MM.1S (cell line): ENCODE measurements at regions not wholly inside any gene's neighbourhood (a gene's known extent, or its start where the extent isn't known, plus 50 kb on each side); places are given as distances from the start of the nearest gene placed in this dataset.

Experiments used
- DNase-seq: peaks from one replicate; pipeline ENCODE4 v3.0.0-alpha.2; 2015
- H2AFZ ChIP-seq: fragments of 300-600 bp; sonication (generic); 2 replicates; pipeline ENCODE4 v1.6.0; 2016; ENCODE audit warnings: antibody characterized with exemption, low read length
- H3F3A ChIP-seq: fragments of 300-600 bp; sonication (generic); 2 replicates; pipeline ENCODE4 v1.6.1; 2016; ENCODE audit warnings: mild to moderate bottlenecking, antibody characterized with exemption, low read length, moderate library complexity, mixed read lengths; ENCODE audit not compliant: insufficient read depth
- H3K27ac ChIP-seq: fragments of 300-600 bp; sonication (generic); 2 replicates; pipeline ENCODE4 v1.5.1; 2016; ENCODE audit warnings: mild to moderate bottlenecking, low read length
- H3K27me3 ChIP-seq: fragments of 300-600 bp; sonication (generic); replicated peaks from 2 replicates; pipeline ENCODE4 v1.6.0; 2016; ENCODE audit warnings: low read length; ENCODE audit not compliant: insufficient read depth
- H3K36me3 ChIP-seq: fragments of 300-600 bp; sonication (generic); replicated peaks from 2 replicates; pipeline ENCODE4 v1.6.1; 2016; ENCODE audit warnings: mild to moderate bottlenecking, low read length, mixed read lengths; ENCODE audit not compliant: insufficient read depth
- H3K4me1 ChIP-seq: fragments of 300-600 bp; sonication (generic); 2 replicates; pipeline ENCODE4 v1.6.1; 2016; ENCODE audit warnings: low read length, mixed read lengths
- H3K4me2 ChIP-seq: fragments of 300-600 bp; sonication (generic); 2 replicates; pipeline ENCODE4 v1.6.0; 2016; ENCODE audit warnings: low read depth, low read length
- H3K4me3 ChIP-seq: fragments of 300-600 bp; sonication (generic); 2 replicates; pipeline ENCODE4 v1.5.1; 2016; ENCODE audit warnings: low read length, mixed read lengths
- H3K79me2 ChIP-seq: fragments of 300-600 bp; sonication (generic); 2 replicates; pipeline ENCODE4 v1.6.1; 2016; ENCODE audit warnings: mixed run types, low read length, mixed read lengths
- H3K9ac ChIP-seq: fragments of 300-600 bp; sonication (generic); 2 replicates; pipeline ENCODE4 v1.6.1; 2016; ENCODE audit warnings: low read length, mixed read lengths
- H3K9me2 ChIP-seq: fragments of 300-600 bp; sonication (generic); replicated peaks from 2 replicates; pipeline ENCODE4 v1.6.1; 2016; ENCODE audit warnings: mild to moderate bottlenecking, low read length, mixed read lengths; ENCODE audit not compliant: insufficient read depth
- H3K9me3 ChIP-seq: fragments of 300-600 bp; sonication (generic); replicated peaks from 2 replicates; pipeline ENCODE4 v1.6.1; 2016; ENCODE audit warnings: mild to moderate bottlenecking, low read length, mixed read lengths; ENCODE audit not compliant: insufficient read depth
- H4K20me1 ChIP-seq: fragments of 300-600 bp; sonication (generic); 2 replicates; pipeline ENCODE4 v1.6.1; 2016; ENCODE audit warnings: mild to moderate bottlenecking, low read length, moderate library complexity, mixed read lengths; ENCODE audit not compliant: insufficient read depth
- CTCF ChIP-seq: fragments of 300-600 bp; sonication (generic); IDR thresholded peaks from 2 replicates; pipeline ENCODE4 v1.5.1; 2016; ENCODE audit warnings: antibody characterized with exemption, low read length, mixed read lengths
- EZH2 ChIP-seq: fragments of 300-600 bp; sonication (generic); optimal IDR thresholded peaks from 2 replicates; pipeline ENCODE3; 2017; ENCODE audit warnings: low read depth, mild to moderate bottlenecking, antibody characterized with exemption, low read length, mixed read lengths
- EZH2phosphoT487 ChIP-seq: fragments of 300-600 bp; sonication (generic); IDR thresholded peaks from 2 replicates; pipeline ENCODE4 v1.6.1; 2018; ENCODE audit warnings: antibody characterized with exemption, low read length

GRCh38 chr2:121818546-121818945 lies 63.1 kb downstream of the TSN start:
- H3K4me2 ChIP-seq: no peak overlapping the region
- H3K9me3 ChIP-seq: no peaks in the 10 kb centered on the region
- no peaks in the 10 kb centered on the region for H3K36me3 ChIP-seq
- H3K9ac ChIP-seq: no peak overlapping the region
- H3F3A ChIP-seq: no peaks in the 10 kb centered on the region
- H3K4me1 ChIP-seq: 0 out of 2 replicates have a peak, but pooled peaks cover 4% of the 10 kb centered on the region
- H3K27ac ChIP-seq: no peak overlapping the region
- H3K9me2 ChIP-seq: no peaks in the 10 kb centered on the region
- H4K20me1 ChIP-seq: no peaks in the 10 kb centered on the region
- no peak overlapping the region for H3K4me3 ChIP-seq
- no peaks in the 10 kb centered on the region for H3K27me3 ChIP-seq
- TF ChIP-seq EZH2phosphoT487 (no peak), EZH2 (no peak), CTCF (no peak)
- H2AFZ ChIP-seq: no peak overlapping the region
- H3K79me2 ChIP-seq: no peaks in the 10 kb centered on the region
- no peak for DNase-seq

GRCh38 chr2:121819846-121820245 lies 64.4 kb downstream of the TSN start:
- DNase-seq: no peak
- H3K9me2 ChIP-seq: no peaks in the 10 kb centered on the region
- H3K4me1 ChIP-seq: 0 out of 2 replicates have a peak, but pooled peaks cover 4% of the 10 kb centered on the region

GRCh38 chr2:121821476-121822158 lies 66.2 kb downstream of the TSN start:
- no peak for DNase-seq
- Histone ChIP-seq H3K9me3 (no peaks in the 10 kb centered on the region), H3K4me2 (no peak overlapping the region), H3K36me3 (no peaks in the 10 kb centered on the region), H3K9ac (no peak overlapping the region), H2AFZ (no peak overlapping the region), H3K4me3 (no peak overlapping the region), H3F3A (no peaks in the 10 kb centered on the region), H3K79me2 (no peaks in the 10 kb centered on the region), H3K27me3 (no peaks in the 10 kb centered on the region), H3K4me1 (0 out of 2 replicates have a peak, but pooled peaks cover 4% of the 10 kb centered on the region), H4K20me1 (no peaks in the 10 kb centered on the region), H3K9me2 (no peaks in the 10 kb centered on the region), H3K27ac (no peak overlapping the region)
- TF ChIP-seq EZH2 (no peak), EZH2phosphoT487 (no peak), CTCF (no peak)

More at GRCh38 chr2:121819846-121820245, 64.4 kb downstream of the TSN start:
- Histone ChIP-seq H3K27me3 (no peaks in the 10 kb centered on the region), H3K9me3 (no peaks in the 10 kb centered on the region), H3K36me3 (no peaks in the 10 kb centered on the region), H4K20me1 (no peaks in the 10 kb centered on the region), H3K4me3 (no peak overlapping the region), H3F3A (no peaks in the 10 kb centered on the region), H3K79me2 (no peaks in the 10 kb centered on the region), H3K9ac (no peak overlapping the region), H3K4me2 (no peak overlapping the region), H3K27ac (no peak overlapping the region), H2AFZ (no peak overlapping the region)
- TF ChIP-seq EZH2 (no peak), CTCF (no peak), EZH2phosphoT487 (no peak)
